SK-N-SH (cell line): ENCODE measurements at regions not wholly inside any gene's neighbourhood (a gene's known extent, or its start where the extent isn't known, plus 50 kb on each side); places are given as distances from the start of the nearest gene placed in this dataset.

Experiments used
- CTCF ChIA-PET: fragments of 300-600, 350-600 bp; formaldehyde crosslinking; extraction: SDS; loops from one replicate; lab custom pipeline; 2021; lab: Yijun Ruan, JAX
- POLR2A ChIA-PET: fragments of 350-600 bp; sonication (Branson Sonifier 250); formaldehyde crosslinking; extraction: SDS; loops from one replicate; lab custom pipeline; 2020; ENCODE audit warnings: antibody characterized with exemption, inconsistent platforms; lab: Yijun Ruan, JAX
- DNase-seq: peaks from one replicate; pipeline ENCODE4 v3.0.0; 2012
- H2AFZ ChIP-seq: fragments of 200-600 bp; sonication (generic); 2 replicates; pipeline ENCODE4 v1.8.1; 2016; ENCODE audit warnings: antibody characterized with exemption, mild to moderate bottlenecking, low read depth
- H3F3A ChIP-seq: fragments of 200-600 bp; sonication (generic); replicated peaks from 2 replicates; pipeline ENCODE3; 2016; ENCODE audit warnings: antibody characterized with exemption, mild to moderate bottlenecking; ENCODE audit not compliant: insufficient read depth
- H3K27ac ChIP-seq, 2 experiments: fragments of 200-500 bp in 1 of 2; fragments of 200-600 bp in 1 of 2; sonication (Bioruptor generic) in 1 of 2; sonication (generic), shearing (Covaris generic) in 1 of 2; 2 replicates each; pipeline versions ENCODE4 v1.5.1 to v1.6.1; 2014 to 2016; ENCODE audit warnings: low read depth in 2 of 2, inconsistent platforms in 1 of 2, low read length in 1 of 2, mild to moderate bottlenecking in 1 of 2, mixed read lengths in 1 of 2
- H3K27me3 ChIP-seq: fragments of 200-600 bp; sonication (generic), shearing (Covaris generic); 2 replicates; pipeline ENCODE4 v1.6.1; 2016; ENCODE audit warnings: mixed run types; ENCODE audit not compliant: insufficient read depth
- H3K36me3 ChIP-seq, 2 experiments: fragments of 200-500 bp in 1 of 2; fragments of 200-600 bp in 1 of 2; sonication (Bioruptor generic) in 1 of 2; sonication (generic) in 1 of 2; replicated peaks in 1 of 2; 2 replicates each; pipeline versions ENCODE3 to v1.5.1; 2014 to 2016; ENCODE audit warnings: low read length in 1 of 2, mild to moderate bottlenecking in 1 of 2; ENCODE audit not compliant: insufficient read depth in 2 of 2, control insufficient read depth in 1 of 2
- H3K4me1 ChIP-seq, 2 experiments: fragments of 200-500 bp in 1 of 2; fragments of 200-600 bp in 1 of 2; sonication (Bioruptor generic) in 1 of 2; sonication (generic), shearing (Covaris generic) in 1 of 2; 2 replicates each; pipeline versions ENCODE4 v1.5.1 to v1.6.1; 2014 to 2016; ENCODE audit warnings: low read depth in 1 of 2, low read length in 1 of 2, mixed run types in 1 of 2; ENCODE audit not compliant: insufficient read depth in 2 of 2, control insufficient read depth in 1 of 2
- H3K4me2 ChIP-seq: fragments of 200-600 bp; sonication (generic), shearing (Covaris generic); 2 replicates; pipeline ENCODE4 v1.6.1; 2017; ENCODE audit warnings: mixed run types
- H3K4me3 ChIP-seq, 2 experiments: fragments of 200-500 bp in 1 of 2; fragments of 200-600 bp in 1 of 2; sonication (Bioruptor generic) in 1 of 2; sonication (generic), shearing (Covaris generic) in 1 of 2; 2 replicates each; pipeline versions ENCODE4 v1.5.1 to v1.8.1; 2014 to 2016; ENCODE audit warnings: low read depth in 2 of 2, inconsistent platforms in 1 of 2, low read length in 1 of 2, mild to moderate bottlenecking in 1 of 2, mixed read lengths in 1 of 2, moderate library complexity in 1 of 2
- H3K79me2 ChIP-seq: fragments of 200-600 bp; sonication (generic); 2 replicates; pipeline ENCODE4 v1.8.1; 2017; ENCODE audit warnings: mild to moderate bottlenecking; ENCODE audit not compliant: insufficient read depth
- H3K9ac ChIP-seq: fragments of 200-600 bp; sonication (generic); 2 replicates; pipeline ENCODE4 v1.6.1; 2017; ENCODE audit warnings: mixed run types
- H3K9me2 ChIP-seq: fragments of 200-600 bp; sonication (generic); 2 replicates; pipeline ENCODE4 v1.6.1; 2017; ENCODE audit warnings: mixed run types
- H3K9me3 ChIP-seq: fragments of 200-600 bp; sonication (generic); 2 replicates; pipeline ENCODE4 v1.6.1; 2017; ENCODE audit warnings: mixed run types, mild to moderate bottlenecking, moderate library complexity
- H4K20me1 ChIP-seq: fragments of 200-600 bp; sonication (generic); 2 replicates; pipeline ENCODE4 v1.6.1; 2017; ENCODE audit warnings: mild to moderate bottlenecking, mixed run types; ENCODE audit not compliant: insufficient read depth
- CHD2 ChIP-seq: fragments of 150-350 bp; IDR thresholded peaks from 2 replicates; pipeline ENCODE4 v1.6.1; 2018; ENCODE audit warnings: low read length; ENCODE audit not compliant: partially characterized antibody
- CTCF ChIP-seq: fragments of 200-600 bp; sonication (generic); IDR thresholded peaks from 2 replicates; pipeline ENCODE4 v1.6.1; 2017; ENCODE audit warnings: antibody characterized with exemption, mild to moderate bottlenecking, moderate library complexity
- EZH2phosphoT487 ChIP-seq: fragments of 200-600 bp; sonication (generic); IDR thresholded peaks from 2 replicates; pipeline ENCODE4 v1.6.1; 2017; ENCODE audit warnings: low read depth, mixed run types, mild to moderate bottlenecking, antibody characterized with exemption, moderate library complexity, borderline replicate concordance
- FOSL2 ChIP-seq: IDR thresholded peaks from 2 replicates; pipeline ENCODE4 v1.4.0; 2012; ENCODE audit warnings: low read depth, mild to moderate bottlenecking, moderate library complexity, borderline replicate concordance
- FOXJ3 ChIP-seq: sonication (generic); formaldehyde crosslinking; IDR thresholded peaks from 2 replicates; pipeline ENCODE4 v1.5.1; 2020; ENCODE audit warnings: mild to moderate bottlenecking, missing genetic modification reagents
- FOXM1 ChIP-seq: IDR thresholded peaks from 2 replicates; pipeline ENCODE4 v1.4.0; 2012; ENCODE audit warnings: low read depth, mild to moderate bottlenecking
- IRF3 ChIP-seq: fragments of 150-350 bp; IDR thresholded peaks from 2 replicates; pipeline ENCODE4 v1.6.1; 2016; ENCODE audit warnings: mild to moderate bottlenecking, low read depth, low read length
- MAX ChIP-seq: IDR thresholded peaks from 2 replicates; pipeline ENCODE4 v1.4.0; 2012; ENCODE audit warnings: low read depth
- MEF2A ChIP-seq: IDR thresholded peaks from 2 replicates; pipeline ENCODE4 v1.4.0; 2012; ENCODE audit warnings: low read depth, borderline replicate concordance
- NRF1 ChIP-seq: IDR thresholded peaks from 2 replicates; pipeline ENCODE4 v1.6.1; 2012; ENCODE audit warnings: low read depth, mild to moderate bottlenecking, low read length
- PBX3 ChIP-seq: IDR thresholded peaks from 2 replicates; pipeline ENCODE4; 2012
- RCOR1 ChIP-seq: fragments of 150-350 bp; IDR thresholded peaks from 2 replicates; pipeline ENCODE4 v1.6.1; 2017; ENCODE audit warnings: antibody characterized with exemption, low read length
- RFX5 ChIP-seq: IDR thresholded peaks from 2 replicates; pipeline ENCODE4 v1.6.1; 2012; ENCODE audit warnings: mild to moderate bottlenecking, improper control_type of control experiment, low read length
- TCF12 ChIP-seq: IDR thresholded peaks from 2 replicates; pipeline ENCODE4 v1.4.0; 2012
- TEAD4 ChIP-seq: IDR thresholded peaks from 2 replicates; pipeline ENCODE4 v1.4.0; 2012; ENCODE audit warnings: mild to moderate bottlenecking, borderline replicate concordance; ENCODE audit not compliant: insufficient read depth
- USF2 ChIP-seq: fragments of 150-350 bp; IDR thresholded peaks from 2 replicates; pipeline ENCODE4 v1.6.1; 2017; ENCODE audit warnings: antibody characterized with exemption, low read length, low read depth, borderline replicate concordance
- YY1 ChIP-seq: IDR thresholded peaks from 2 replicates; pipeline ENCODE4 v1.4.0; 2012; ENCODE audit warnings: low read depth, mild to moderate bottlenecking
- WGBS: methylation state at CpG from one replicate; pipeline ENCODE4 v1.1.6; 2017; ENCODE audit warnings: low lambda C conversion rate; 5-methylcytosine and 5-hydroxymethylcytosine counted together

GRCh38 chr6:92617721-92618120 is 801.6 kb downstream of the EPHA7 start:
- no peaks in the 10 kb centered on the region for H3K4me1 ChIP-seq
- H3K4me3 ChIP-seq: no peak overlapping the region
- 29% methylated on average over 3 of the region's 3 CpGs for WGBS
- H2AFZ ChIP-seq: no peak overlapping the region
- H3K79me2 ChIP-seq: no peaks in the 10 kb centered on the region
- H4K20me1 ChIP-seq: no peaks in the 10 kb centered on the region
- no peaks in the 10 kb centered on the region for H3K27me3 ChIP-seq
- H3F3A ChIP-seq: no peaks in the 10 kb centered on the region
- H3K9ac ChIP-seq: no peak overlapping the region
- ChIA-PET POLR2A (no interaction called here), CTCF (no interaction called here)
- no peaks in the 10 kb centered on the region for H3K36me3 ChIP-seq
- DNase-seq: no peak
- H3K27ac ChIP-seq: no peak overlapping the region
- H3K9me2 ChIP-seq: 0 out of 2 replicates have a peak, but pooled peaks cover 3% of the 10 kb centered on the region
- TF ChIP-seq NRF1 (no peak), FOXJ3 (CRISPR knock-in tag) (no peak), FOXM1 (no peak), MAX (no peak), EZH2phosphoT487 (no peak), RFX5 (no peak), MEF2A (no peak), CTCF (no peak), USF2 (no peak), RCOR1 (no peak), TCF12 (no peak), CHD2 (no peak), YY1 (no peak), TEAD4 (no peak), IRF3 (no peak), FOSL2 (no peak), PBX3 (no peak)
- no peaks in the 10 kb centered on the region for H3K9me3 ChIP-seq
- H3K4me2 ChIP-seq: no peak overlapping the region
